IMR-90 (cell line): ENCODE measurements at regions not wholly inside any gene's neighbourhood (a gene's known extent, or its start where the extent isn't known, plus 50 kb on each side); places are given as distances from the start of the nearest gene placed in this dataset.

ENCODE experiments used
- ATAC-seq: fragments of 200-7000 bp; cut with Tn5 transposase; 2 replicates; pipeline ENCODE4 v1.9.1; 2020; ENCODE audit warnings: low read depth, mild to moderate bottlenecking, moderate library complexity
- BruUV-seq: library from RNA; stranded (reverse); fragments of 400-500 nt; replicated peaks from 2 replicates; lab custom pipeline; 2021; lab: Mats Ljungman, UMichigan
- CTCF ChIA-PET: fragments of 300-600 bp; formaldehyde crosslinking; extraction: SDS; loops from one replicate; lab custom pipeline; 2021; ENCODE audit warnings: antibody characterized with exemption; lab: Yijun Ruan, JAX
- POLR2A ChIA-PET: fragments of 300-600 bp; sonication (Branson Sonifier 250); formaldehyde crosslinking; loops from one replicate; lab custom pipeline; 2022; ENCODE audit warnings: antibody characterized with exemption; ENCODE audit not compliant: unreplicated experiment; lab: Charles Lee
- DNase-seq: peaks from one replicate; pipeline ENCODE4 v3.0.0; 2013
- H2AFZ ChIP-seq: replicated peaks from 2 replicates; pipeline ENCODE3; 2013; ENCODE audit warnings: low read length, mild to moderate bottlenecking; ENCODE audit not compliant: poor library complexity
- H2AK5ac ChIP-seq: 2 replicates; pipeline ENCODE4 v1.6.1; 2013; ENCODE audit warnings: low read depth, low read length, inconsistent platforms
- H2AK9ac ChIP-seq: replicated peaks from 2 replicates; pipeline ENCODE3; 2013; ENCODE audit warnings: mild to moderate bottlenecking, low read depth, low read length, moderate library complexity; ENCODE audit not compliant: poor library complexity
- H2BK120ac ChIP-seq: 2 replicates; pipeline ENCODE4 v1.6.1; 2013; ENCODE audit warnings: low read depth, low read length, inconsistent platforms
- H2BK15ac ChIP-seq: 3 replicates; pipeline ENCODE4 v1.6.1; 2013; ENCODE audit warnings: low read depth, low read length, inconsistent platforms
- H2BK20ac ChIP-seq: 2 replicates; pipeline ENCODE4 v1.6.1; 2013; ENCODE audit warnings: low read depth, mild to moderate bottlenecking, inconsistent platforms, low read length, moderate library complexity
- H2BK5ac ChIP-seq: 2 replicates; pipeline ENCODE4 v1.6.1; 2013; ENCODE audit warnings: mild to moderate bottlenecking, low read depth, low read length, inconsistent platforms; ENCODE audit not compliant: poor library complexity, severe bottlenecking
- H3K14ac ChIP-seq: replicated peaks from 2 replicates; pipeline ENCODE4 v1.6.1; 2013; ENCODE audit warnings: low read depth, low read length, inconsistent platforms
- H3K18ac ChIP-seq: 2 replicates; pipeline ENCODE4 v1.6.1; 2013; ENCODE audit warnings: low read depth, low read length, control low read depth
- H3K23ac ChIP-seq: 2 replicates; pipeline ENCODE4 v1.6.1; 2013; ENCODE audit warnings: low read depth, low read length, inconsistent platforms
- H3K27ac ChIP-seq: 2 replicates; pipeline ENCODE4 v1.5.1; 2013; ENCODE audit warnings: mild to moderate bottlenecking, control low read depth, low read length; ENCODE audit not compliant: insufficient read depth
- H3K27me3 ChIP-seq: 2 replicates; pipeline ENCODE4 v1.6.1; 2013; ENCODE audit warnings: low read length; ENCODE audit not compliant: control insufficient read depth, insufficient read depth
- H3K36me3 ChIP-seq: 2 replicates; pipeline ENCODE4 v1.6.1; 2013; ENCODE audit warnings: low read length, mixed read lengths; ENCODE audit not compliant: control insufficient read depth, insufficient read depth
- H3K4ac ChIP-seq: 2 replicates; pipeline ENCODE4 v1.6.1; 2013; ENCODE audit warnings: low read depth, low read length, inconsistent platforms
- H3K4me1 ChIP-seq: 2 replicates; pipeline ENCODE4 v1.6.1; 2013; ENCODE audit warnings: low read length, mixed read lengths; ENCODE audit not compliant: control insufficient read depth, insufficient read depth
- H3K4me2 ChIP-seq: 2 replicates; pipeline ENCODE4 v1.6.1; 2013; ENCODE audit warnings: low read depth, mild to moderate bottlenecking, control low read depth, low read length, moderate library complexity
- H3K4me3 ChIP-seq: 2 replicates; pipeline ENCODE4 v1.5.1; 2013; ENCODE audit warnings: low read depth, mild to moderate bottlenecking, control low read depth, low read length, moderate library complexity; ENCODE audit not compliant: insufficient read depth
- H3K56ac ChIP-seq: 2 replicates; pipeline ENCODE4 v1.6.1; 2013; ENCODE audit warnings: low read length, inconsistent platforms; ENCODE audit not compliant: insufficient read depth; ENCODE audit errors: extremely low read depth
- H3K79me1 ChIP-seq, 2 experiments: 2 replicates each; pipeline ENCODE4 v1.6.1; 2013; ENCODE audit warnings: low read length in 2 of 2, inconsistent platforms in 1 of 2, low read depth in 1 of 2
- H3K9ac ChIP-seq: 2 replicates; pipeline ENCODE4 v1.6.1; 2013; ENCODE audit warnings: low read depth, low read length, control low read depth
- H3K9me1 ChIP-seq: 2 replicates; pipeline ENCODE4 v1.6.1; 2013; ENCODE audit warnings: low read length, inconsistent platforms; ENCODE audit not compliant: insufficient read depth
- H3K9me3 ChIP-seq: 2 replicates; pipeline ENCODE4 v1.6.1; 2013; ENCODE audit warnings: low read length; ENCODE audit not compliant: control insufficient read depth, insufficient read depth
- H4K20me1 ChIP-seq: 2 replicates; pipeline ENCODE4 v1.6.1; 2013; ENCODE audit warnings: low read length, inconsistent platforms; ENCODE audit not compliant: insufficient read depth
- H4K5ac ChIP-seq: 2 replicates; pipeline ENCODE4 v1.6.1; 2013; ENCODE audit warnings: mild to moderate bottlenecking, low read depth, low read length, control low read depth
- H4K8ac ChIP-seq, 2 experiments: 2 replicates each; pipeline ENCODE4 v1.6.1; 2013; ENCODE audit warnings: low read depth in 2 of 2, low read length in 2 of 2, control low read depth in 1 of 2, inconsistent platforms in 1 of 2
- H4K91ac ChIP-seq: 2 replicates; pipeline ENCODE4 v1.6.1; 2013; ENCODE audit warnings: low read depth, low read length, inconsistent platforms; ENCODE audit not compliant: insufficient read depth
- CEBPB ChIP-seq: IDR thresholded peaks from 2 replicates; pipeline ENCODE4 v1.6.1; 2012; ENCODE audit warnings: low read depth, low read length, improper control_type of control experiment
- FOS ChIP-seq: fragments of 150-350 bp; IDR thresholded peaks from 2 replicates; pipeline ENCODE4 v1.6.1; 2016; ENCODE audit warnings: low read depth, low read length
- MAFK ChIP-seq: IDR thresholded peaks from 2 replicates; pipeline ENCODE4 v1.6.1; 2012; ENCODE audit warnings: low read depth, low read length, improper control_type of control experiment
- MAZ ChIP-seq: IDR thresholded peaks from 2 replicates; pipeline ENCODE4 v1.6.1; 2012; ENCODE audit warnings: low read depth, mild to moderate bottlenecking, low read length, improper control_type of control experiment, moderate library complexity, borderline replicate concordance
- MXI1 ChIP-seq: IDR thresholded peaks from 2 replicates; pipeline ENCODE4 v1.6.1; 2012; ENCODE audit warnings: low read depth, mild to moderate bottlenecking, low read length, moderate library complexity, borderline replicate concordance
- POLR2A ChIP-seq: IDR thresholded peaks from 2 replicates; pipeline ENCODE4 v1.6.1; 2012; ENCODE audit warnings: mild to moderate bottlenecking, low read depth, low read length
- RAD21 ChIP-seq: IDR thresholded peaks from 2 replicates; pipeline ENCODE4 v1.6.1; 2012; ENCODE audit warnings: low read length, improper control_type of control experiment
- RCOR1 ChIP-seq: IDR thresholded peaks from 2 replicates; pipeline ENCODE4 v1.6.1; 2012; ENCODE audit warnings: mild to moderate bottlenecking, low read length, improper control_type of control experiment; ENCODE audit not compliant: insufficient replicate concordance
- RFX5 ChIP-seq: IDR thresholded peaks from 2 replicates; pipeline ENCODE4 v1.8.0; 2012; ENCODE audit warnings: low read depth, mild to moderate bottlenecking, low read length, moderate library complexity
- WGBS, 2 experiments: methylation state at CpG; one replicate each; pipeline versions ENCODE4 v1.1.5 to v1.1.7; 2013; ENCODE audit warnings: missing lambda C conversion rate in 2 of 2; ENCODE audit not compliant: insufficient read length in 1 of 2; ENCODE audit errors: extremely low coverage in 2 of 2; 5-methylcytosine and 5-hydroxymethylcytosine counted together
- dilution Hi-C: fragments of 300-500 bp; cut with HindIII; formaldehyde crosslinking; loops from one replicate; pipeline ENCODE4 v1.14.3; 2018; ENCODE audit warnings: low sequenced_read_pairs; ENCODE audit not compliant: unreplicated experiment
- in situ Hi-C: fragments of 300-500 bp; cut with MboI; formaldehyde crosslinking; loops from 3 replicates; pipeline ENCODE4 v1.14.3; 2019; ENCODE audit warnings: low sequenced_read_pairs, inconsistent platforms, mixed read lengths
- intact Hi-C: fragments of 100-400 bp; cut with micrococcal nuclease; formaldehyde crosslinking; loops from 2 replicates; pipeline ENCODE4 v1.10.0; 2022

DNA sequence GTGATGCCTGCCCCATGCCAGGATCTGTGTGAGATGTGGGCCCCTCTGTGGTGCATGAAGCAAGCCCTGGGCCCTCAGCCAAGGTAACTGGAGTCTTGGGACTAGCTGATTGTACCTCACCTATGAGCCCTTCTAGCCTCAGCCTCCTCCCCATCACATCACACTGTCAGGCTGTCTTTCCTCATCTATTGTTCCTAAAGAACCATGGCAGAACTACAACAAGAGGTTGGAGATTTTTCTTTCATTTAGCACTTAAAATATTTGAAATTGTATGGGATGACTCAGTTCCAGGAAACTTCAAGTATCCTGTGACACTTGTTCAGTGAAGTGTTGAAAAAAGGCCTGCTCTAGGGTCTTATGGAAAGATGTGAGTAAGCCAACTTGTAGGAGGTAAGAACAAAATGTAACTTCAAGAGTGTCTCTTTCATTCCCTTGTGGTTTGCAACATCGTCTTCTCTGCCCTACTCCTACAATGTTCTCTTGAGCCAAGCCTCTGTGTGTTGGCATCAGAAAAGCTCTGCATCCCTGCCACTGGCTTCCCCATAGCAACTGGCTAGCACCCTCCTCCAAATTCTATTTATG lies 58.7 kb upstream of the TIPARP start:
- Histone ChIP-seq H4K5ac (no peak overlapping the region), H3K4me1 (peaks cover 10% of the 10 kb centered on the region), H3K4me3 (no peak overlapping the region), H2AK9ac (no peak overlapping the region), H4K20me1 (no peaks in the 10 kb centered on the region), H3K56ac (no peak overlapping the region), H3K27ac (peak overlapping the region; percentile 73; the same call in 1 of the 2 replicates), H3K14ac (peak overlapping the region; percentile 72; the same call in 1 of the 2 replicates), H2BK20ac (peak overlapping the region; percentile 77; the same call in 1 of the 2 replicates), H4K91ac (peak overlapping the region; percentile 17; the same call in 1 of the 2 replicates), H2AK5ac (peak overlapping the region; percentile 79), H3K9me1 (peaks cover 17% of the 10 kb centered on the region), H2BK5ac (peak overlapping the region; percentile 86), H3K18ac (peak overlapping the region; percentile 55; the same call in 1 of the 2 replicates), H3K9ac (no peak overlapping the region), H4K8ac (peak overlapping the region in 1 of 2 experiments; percentile 67; a peak in 2 of 4 replicates), H3K4me2 (peak overlapping the region; percentile 44; the same call in 1 of the 2 replicates), H2AFZ (peak overlapping the region; percentile 78), H2BK120ac (peak overlapping the region; percentile 84), H3K79me1 (no peaks in the 10 kb centered on the region), H3K36me3 (no peaks in the 10 kb centered on the region), H3K27me3 (no peaks in the 10 kb centered on the region), H3K23ac (peak overlapping the region; percentile 64; the same call in 1 of the 2 replicates), H2BK15ac (peak overlapping the region; percentile 91; the same call in 1 of the 3 replicates), H3K4ac (peak overlapping the region; percentile 79), H3K9me3 (no peaks in the 10 kb centered on the region)
- dilution Hi-C loops (no loop called here), intact Hi-C loops (no loop called here), in situ Hi-C loops (no loop called here)
- TF ChIP-seq FOS (no peak), CEBPB (0 out of 2 replicates have a peak, but pooled peaks have one; percentile 12), RCOR1 (no peak), POLR2A (no peak), MXI1 (no peak), RAD21 (no peak), MAZ (no peak), MAFK (no peak), RFX5 (no peak)
- DNase-seq (peak; percentile 79), ATAC-seq (peak; percentile 80)
- POLR2A ChIA-PET, result no interaction called here
- no CpG with 5 or more reads among the region's 1 CpG for WGBS, 2 experiments
- CTCF ChIA-PET, result no interaction called here
- no TSS peak for BruUV-seq
